T-helper 17 cell (primary cell): ENCODE measurements at regions not wholly inside any gene's neighbourhood (a gene's known extent, or its start where the extent isn't known, plus 50 kb on each side); places are given as distances from the start of the nearest gene placed in this dataset.

Experiments
- ATAC-seq: fragments of 150-1000 bp; cut with Tn5 transposase; 2 replicates; pipeline ENCODE4 v1.10.0; 2021; ENCODE audit warnings: mild to moderate bottlenecking, moderate library complexity
- DNase-seq, 3 donors: peaks; one replicate each; pipeline versions ENCODE4 v3.0.0 to v3.0.0-alpha.2; 2020 to 2021
- H3K9me3 ChIP-seq: one replicate; pipeline ENCODE4 v1.7.0; 2013; ENCODE audit warnings: low read length, mild to moderate bottlenecking; ENCODE audit not compliant: control insufficient read depth, poor library complexity, severe bottlenecking
- H3K27ac Mint-ChIP-seq: one replicate; pipeline ENCODE4 v1.8.0; 2022; ENCODE audit warnings: mild to moderate bottlenecking, moderate library complexity, mixed read lengths
- H3K27me3 Mint-ChIP-seq: one replicate; pipeline ENCODE4 v1.8.0; 2022; ENCODE audit warnings: mixed read lengths
- H3K36me3 Mint-ChIP-seq: one replicate; pipeline ENCODE4 v1.8.0; 2022; ENCODE audit warnings: low read depth, mixed read lengths
- H3K4me1 Mint-ChIP-seq: one replicate; pipeline ENCODE4 v1.8.0; 2022; ENCODE audit warnings: mild to moderate bottlenecking, mixed read lengths
- H3K4me3 Mint-ChIP-seq: one replicate; pipeline ENCODE4 v1.8.0; 2022; ENCODE audit warnings: mild to moderate bottlenecking, moderate library complexity, mixed read lengths

DNA sequence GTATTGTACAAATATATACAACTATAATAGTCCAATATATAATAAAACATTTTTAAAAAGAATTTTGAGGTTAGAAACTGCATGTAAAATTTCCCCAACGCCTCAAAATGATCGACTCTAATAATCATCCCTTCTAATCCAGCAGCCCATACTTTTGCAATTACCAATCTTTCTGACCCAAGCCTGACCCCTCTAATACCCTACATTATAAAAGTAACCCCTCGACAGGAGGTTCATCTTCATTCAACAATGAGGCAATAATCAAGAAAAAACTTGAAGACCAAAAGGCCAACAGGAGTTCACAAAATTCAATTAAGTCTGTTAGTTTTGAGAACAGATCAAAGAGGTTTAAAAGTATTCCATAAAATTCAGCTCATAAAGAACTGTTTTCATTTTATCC lies 393.5 kb downstream of the GPM6A start:
- H3K9me3 ChIP-seq: peaks cover 3% of the 10 kb centered on the region
- ATAC-seq (no peak), DNase-seq (no peak)
- H3K27ac Mint-ChIP-seq: no peak overlapping the region
- no peaks in the 10 kb centered on the region for H3K27me3 Mint-ChIP-seq
- H3K4me1 Mint-ChIP-seq: no peaks in the 10 kb centered on the region
- H3K36me3 Mint-ChIP-seq: no peaks in the 10 kb centered on the region
- H3K4me3 Mint-ChIP-seq: no peak overlapping the region

DNA sequence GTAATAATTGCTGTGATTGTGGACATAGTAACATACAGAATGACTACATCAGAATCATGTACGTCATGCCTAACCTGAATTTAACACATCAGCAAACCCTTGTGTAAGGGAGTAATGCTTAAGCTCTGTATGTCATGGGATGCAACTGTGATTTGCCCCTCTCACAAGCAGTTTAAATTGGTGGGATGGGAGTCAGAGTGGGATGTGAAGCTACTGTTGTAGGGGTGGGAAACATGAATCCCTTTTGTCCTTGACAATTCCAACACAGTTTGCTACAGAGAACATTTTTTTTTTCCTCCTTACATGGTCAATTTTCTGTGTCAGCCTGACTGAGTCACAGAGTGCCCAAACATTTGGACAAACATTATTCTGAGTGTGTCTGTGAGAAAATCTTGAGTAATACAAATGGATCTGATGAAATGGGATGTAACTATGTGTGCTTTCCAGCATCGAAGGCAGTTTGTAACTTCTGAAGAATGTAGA lies 392.8 kb downstream of the GPM6A start:
- no peak for DNase-seq
- H3K4me3 Mint-ChIP-seq: no peak overlapping the region
- ATAC-seq: no peak
- H3K27ac Mint-ChIP-seq: no peak overlapping the region
- H3K36me3 Mint-ChIP-seq: no peaks in the 10 kb centered on the region
- no peaks in the 10 kb centered on the region for H3K4me1 Mint-ChIP-seq
- no peaks in the 10 kb centered on the region for H3K27me3 Mint-ChIP-seq
- H3K9me3 ChIP-seq: peaks cover 3% of the 10 kb centered on the region

DNA sequence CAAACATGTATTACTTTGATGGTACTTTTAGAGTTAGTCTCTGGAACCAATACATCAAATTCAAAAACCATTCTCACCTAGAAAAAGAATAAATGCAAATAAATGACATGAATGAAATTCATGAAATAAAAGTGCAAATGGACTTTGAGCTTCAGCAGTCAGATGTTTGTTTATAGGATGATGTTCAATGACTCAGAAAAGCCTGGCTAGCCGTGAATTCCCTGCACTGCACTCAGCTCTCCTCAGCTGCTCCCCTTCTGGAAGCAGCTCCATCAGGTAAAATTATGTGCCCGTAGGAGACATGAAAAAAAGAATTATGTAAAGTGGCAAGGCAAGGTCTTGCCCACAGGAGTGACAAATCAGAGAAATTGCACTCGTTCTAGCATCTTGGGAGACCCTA lies 390.6 kb downstream of the GPM6A start:
- ATAC-seq (no peak), DNase-seq (no peak)
- H3K9me3 ChIP-seq: no peaks in the 10 kb centered on the region
- no peak overlapping the region for H3K27ac Mint-ChIP-seq
- H3K27me3 Mint-ChIP-seq: no peaks in the 10 kb centered on the region
- H3K4me3 Mint-ChIP-seq: no peak overlapping the region
- no peaks in the 10 kb centered on the region for H3K36me3 Mint-ChIP-seq
- H3K4me1 Mint-ChIP-seq: no peaks in the 10 kb centered on the region

- DNase-seq: no peak
- no peaks in the 10 kb centered on the region for H3K9me3 ChIP-seq
- no peaks in the 10 kb centered on the region for H3K27me3 Mint-ChIP-seq
- no peak overlapping the region for H3K4me3 Mint-ChIP-seq
- no peaks in the 10 kb centered on the region for H3K4me1 Mint-ChIP-seq
- ATAC-seq: no peak
- H3K27ac Mint-ChIP-seq: no peak overlapping the region
- no peaks in the 10 kb centered on the region for H3K36me3 Mint-ChIP-seq
Observed at GRCh38 chr4:175422331-175422730, 389.7 kb downstream of the GPM6A start.

- ATAC-seq: no peak
- no peak for DNase-seq
- no peaks in the 10 kb centered on the region for H3K9me3 ChIP-seq
- Mint-ChIP-seq H3K4me1 (no peaks in the 10 kb centered on the region), H3K36me3 (no peaks in the 10 kb centered on the region), H3K4me3 (no peak overlapping the region), H3K27me3 (no peaks in the 10 kb centered on the region), H3K27ac (no peak overlapping the region)
Observed at GRCh38 chr4:175424111-175424510, 388.0 kb downstream of the GPM6A start.

DNA sequence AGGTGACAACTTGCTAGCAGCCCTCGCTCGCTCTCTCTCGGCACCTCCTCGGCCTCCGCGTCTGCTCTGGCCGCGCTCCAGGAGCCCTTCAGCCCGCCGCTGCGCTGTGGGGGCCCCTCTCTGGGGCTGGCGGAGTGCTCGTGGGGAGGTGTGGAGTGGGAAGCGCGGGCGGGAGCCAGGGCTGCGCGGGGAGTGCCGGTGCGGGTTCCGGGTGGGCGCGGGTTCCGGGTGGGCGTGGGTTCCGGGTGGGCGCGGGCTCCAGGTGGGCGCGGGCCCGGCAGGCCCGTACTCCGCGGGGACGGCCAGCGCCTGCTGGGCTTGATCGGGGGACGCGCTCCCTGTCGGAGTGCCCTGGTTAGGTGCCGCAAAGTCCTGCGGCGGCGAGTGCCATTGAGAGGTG lies 384.3 kb downstream of the GPM6A start:
- Mint-ChIP-seq H3K27ac (no peak overlapping the region), H3K27me3 (no peaks in the 10 kb centered on the region), H3K4me3 (no peak overlapping the region), H3K36me3 (no peaks in the 10 kb centered on the region), H3K4me1 (no peaks in the 10 kb centered on the region)
- H3K9me3 ChIP-seq: no peaks in the 10 kb centered on the region
- no peak for DNase-seq
- ATAC-seq: no peak

GRCh38 chr4:175431694-175432093 lies 380.4 kb downstream of the GPM6A start:
- no peak overlapping the region for H3K27ac Mint-ChIP-seq
- no peak for DNase-seq
- H3K27me3 Mint-ChIP-seq: no peaks in the 10 kb centered on the region
- H3K9me3 ChIP-seq: no peaks in the 10 kb centered on the region
- H3K4me3 Mint-ChIP-seq: no peak overlapping the region
- H3K36me3 Mint-ChIP-seq: no peaks in the 10 kb centered on the region
- ATAC-seq: no peak
- no peaks in the 10 kb centered on the region for H3K4me1 Mint-ChIP-seq

DNA sequence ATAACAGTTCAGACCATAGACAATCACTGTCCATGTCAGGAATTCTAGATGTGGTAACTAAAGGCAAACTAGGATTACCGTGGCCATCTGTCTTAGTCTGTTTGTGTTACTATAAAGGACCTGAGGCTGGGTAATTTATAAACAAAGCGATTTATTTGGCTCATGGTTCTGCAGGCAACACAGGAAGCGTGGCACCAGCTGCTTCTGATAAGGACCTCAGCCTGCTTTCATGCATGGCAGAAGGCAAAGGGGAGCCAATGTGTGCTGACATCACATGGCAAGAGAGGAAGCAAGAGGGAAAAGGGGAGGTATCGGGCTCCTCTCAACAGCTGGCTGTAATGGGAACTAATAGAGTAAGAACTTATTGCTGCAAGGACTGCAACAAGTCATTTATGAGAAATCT lies 376.7 kb downstream of the GPM6A start:
- DNase-seq: no peak
- H3K4me1 Mint-ChIP-seq: no peaks in the 10 kb centered on the region
- no peak overlapping the region for H3K4me3 Mint-ChIP-seq
- H3K27me3 Mint-ChIP-seq: no peaks in the 10 kb centered on the region
- no peaks in the 10 kb centered on the region for H3K36me3 Mint-ChIP-seq
- ATAC-seq: no peak
- no peak overlapping the region for H3K27ac Mint-ChIP-seq
- H3K9me3 ChIP-seq: no peaks in the 10 kb centered on the region

DNA sequence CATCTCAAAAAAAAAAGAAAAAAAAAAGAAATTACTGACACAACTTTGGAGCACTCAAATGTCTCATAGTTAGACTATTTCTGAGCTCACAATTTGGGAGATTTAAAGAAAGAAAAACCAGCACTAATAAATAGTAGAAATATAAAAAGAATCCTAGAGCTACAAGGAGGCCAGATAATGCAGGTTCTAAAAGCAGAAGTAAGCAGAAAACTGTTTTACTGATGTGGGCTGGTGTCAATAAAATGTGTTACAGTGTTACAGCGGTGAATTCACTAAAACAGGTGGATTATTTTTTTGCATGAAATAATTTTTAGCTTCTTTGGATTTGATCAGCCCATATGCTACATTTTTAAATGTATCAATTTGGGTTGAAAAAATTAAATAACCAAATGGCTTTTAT lies 375.9 kb downstream of the GPM6A start:
- Mint-ChIP-seq H3K27me3 (no peaks in the 10 kb centered on the region), H3K27ac (no peak overlapping the region), H3K4me1 (no peaks in the 10 kb centered on the region), H3K4me3 (no peak overlapping the region), H3K36me3 (no peaks in the 10 kb centered on the region)
- DNase-seq (no peak), ATAC-seq (no peak)
- no peaks in the 10 kb centered on the region for H3K9me3 ChIP-seq

DNA sequence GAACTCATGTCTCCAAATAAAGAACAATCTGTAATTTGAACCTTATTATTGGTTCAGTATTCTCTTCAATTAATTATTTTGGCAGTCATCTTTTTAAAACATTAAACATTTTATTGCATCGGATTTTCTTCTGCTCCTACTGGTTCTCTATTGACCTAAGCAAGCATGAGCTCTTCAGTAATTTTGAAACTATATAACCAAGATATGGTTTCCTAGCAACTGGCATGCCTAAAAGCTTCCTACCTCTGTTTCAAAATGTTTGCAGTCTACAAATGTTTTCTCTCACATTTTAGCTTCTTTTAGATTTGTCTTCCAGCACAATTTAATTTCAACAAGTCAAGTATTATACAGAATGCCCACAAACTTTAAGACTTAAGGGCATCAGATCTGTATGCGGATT lies 371.3 kb downstream of the GPM6A start:
- Mint-ChIP-seq H3K27me3 (no peaks in the 10 kb centered on the region), H3K4me3 (no peak overlapping the region)
- ATAC-seq: no peak

GRCh38 chr4:175441256-175441655 lies 370.8 kb downstream of the GPM6A start:
- ATAC-seq (no peak), DNase-seq (no peak)
- Mint-ChIP-seq H3K36me3 (no peaks in the 10 kb centered on the region), H3K27ac (no peak overlapping the region), H3K4me1 (no peaks in the 10 kb centered on the region), H3K4me3 (no peak overlapping the region), H3K27me3 (no peaks in the 10 kb centered on the region)
- H3K9me3 ChIP-seq: no peaks in the 10 kb centered on the region

More for the DNA sequence above, 371.3 kb downstream of the GPM6A start:
- H3K9me3 ChIP-seq: no peaks in the 10 kb centered on the region
- no peak for DNase-seq
- Mint-ChIP-seq H3K27ac (no peak overlapping the region), H3K36me3 (no peaks in the 10 kb centered on the region), H3K4me1 (no peaks in the 10 kb centered on the region)

GRCh38 chr4:175443547-175443946 lies 368.5 kb downstream of the GPM6A start:
- H3K27ac Mint-ChIP-seq: no peak overlapping the region
- no peaks in the 10 kb centered on the region for H3K36me3 Mint-ChIP-seq
- no peaks in the 10 kb centered on the region for H3K4me1 Mint-ChIP-seq
- ATAC-seq (no peak), DNase-seq (no peak)
- H3K27me3 Mint-ChIP-seq: no peaks in the 10 kb centered on the region
- no peaks in the 10 kb centered on the region for H3K9me3 ChIP-seq
- no peak overlapping the region for H3K4me3 Mint-ChIP-seq

DNA sequence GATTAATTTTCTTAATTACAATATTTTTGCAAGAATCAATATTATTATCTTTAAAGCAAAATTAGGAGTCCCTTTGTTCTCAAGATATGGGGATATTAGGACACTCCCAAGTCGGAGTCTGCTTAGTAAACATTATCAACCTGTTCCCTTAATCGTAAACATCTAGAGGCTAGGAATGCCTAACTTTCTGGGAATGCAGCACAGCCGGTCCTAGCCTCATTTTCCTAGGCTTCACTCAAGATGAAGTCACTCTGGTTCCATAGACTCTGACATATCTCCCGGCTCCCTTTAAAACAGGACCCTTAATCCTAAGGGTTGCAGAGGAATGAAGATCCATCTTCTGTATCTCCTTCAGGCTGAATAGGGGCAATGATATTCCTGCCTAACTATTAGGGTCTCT lies 367.6 kb downstream of the GPM6A start:
- ATAC-seq: no peak
- Mint-ChIP-seq H3K4me1 (no peaks in the 10 kb centered on the region), H3K4me3 (no peak overlapping the region), H3K27me3 (no peaks in the 10 kb centered on the region), H3K36me3 (no peaks in the 10 kb centered on the region), H3K27ac (no peak overlapping the region)
- no peak for DNase-seq
- H3K9me3 ChIP-seq: no peaks in the 10 kb centered on the region

DNA sequence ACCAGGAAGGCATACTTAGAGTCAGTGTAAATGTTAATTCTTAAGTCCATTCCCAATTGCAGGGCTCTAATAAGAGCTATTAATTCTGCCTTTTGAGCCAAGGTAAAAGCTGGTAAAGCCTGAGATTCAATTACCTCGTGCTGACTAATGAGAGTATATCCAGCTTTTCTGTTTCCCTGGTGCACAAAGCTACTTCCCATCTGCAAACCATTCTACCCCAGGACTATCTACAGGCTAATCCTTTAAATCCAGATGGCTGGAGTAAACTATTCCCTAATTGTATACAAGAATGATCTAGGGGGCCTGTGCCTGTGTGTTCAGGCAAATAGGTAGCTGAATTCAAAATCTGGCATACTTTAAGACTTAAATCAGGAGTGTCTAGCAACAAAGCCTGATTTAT lies 365.0 kb downstream of the GPM6A start:
- H3K4me1 Mint-ChIP-seq: no peaks in the 10 kb centered on the region
- H3K27me3 Mint-ChIP-seq: no peaks in the 10 kb centered on the region
- H3K4me3 Mint-ChIP-seq: no peak overlapping the region
- no peak for ATAC-seq
- H3K27ac Mint-ChIP-seq: no peak overlapping the region
- H3K9me3 ChIP-seq: peaks cover 3% of the 10 kb centered on the region
- DNase-seq: no peak
- no peaks in the 10 kb centered on the region for H3K36me3 Mint-ChIP-seq

DNA sequence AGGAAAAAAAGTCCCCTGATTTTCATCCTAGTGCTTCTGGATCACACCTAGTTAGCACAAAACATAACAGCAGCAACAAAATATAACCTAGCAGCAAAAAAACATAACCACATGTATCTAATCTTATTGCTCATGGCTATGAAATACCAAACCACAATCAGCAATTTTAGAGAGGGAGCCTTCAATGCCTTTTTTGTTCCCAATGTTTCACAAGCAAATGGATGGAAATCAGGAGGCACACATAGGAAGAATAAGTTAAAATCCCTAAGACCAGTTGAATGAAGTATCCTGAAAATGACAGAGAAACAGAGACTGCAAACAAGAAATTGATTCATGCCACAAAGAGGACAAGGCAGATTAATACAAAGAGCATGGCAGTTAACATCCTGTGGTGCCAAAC lies 361.6 kb downstream of the GPM6A start:
- Mint-ChIP-seq H3K36me3 (no peaks in the 10 kb centered on the region), H3K4me3 (no peak overlapping the region), H3K27me3 (no peaks in the 10 kb centered on the region), H3K27ac (no peak overlapping the region), H3K4me1 (no peaks in the 10 kb centered on the region)
- DNase-seq: no peak
- ATAC-seq: no peak
- H3K9me3 ChIP-seq: peaks cover 3% of the 10 kb centered on the region
